Limb (tissue), 2 donors: ENCODE measurements at regions not wholly inside any gene's neighbourhood (a gene's known extent, or its start where the extent isn't known, plus 50 kb on each side); places are given as distances from the start of the nearest gene placed in this dataset.

Experiments
- DNase-seq, 2 donors: peaks; one replicate each; pipeline ENCODE4 v3.0.0-alpha.2; 2016; ENCODE audit errors: extremely low spot score in 2 of 2

- no peak for DNase-seq
These were observed 354.2 kb downstream of the FBXO15 start for GRCh38 chr18:73793386-73793785.

DNA sequence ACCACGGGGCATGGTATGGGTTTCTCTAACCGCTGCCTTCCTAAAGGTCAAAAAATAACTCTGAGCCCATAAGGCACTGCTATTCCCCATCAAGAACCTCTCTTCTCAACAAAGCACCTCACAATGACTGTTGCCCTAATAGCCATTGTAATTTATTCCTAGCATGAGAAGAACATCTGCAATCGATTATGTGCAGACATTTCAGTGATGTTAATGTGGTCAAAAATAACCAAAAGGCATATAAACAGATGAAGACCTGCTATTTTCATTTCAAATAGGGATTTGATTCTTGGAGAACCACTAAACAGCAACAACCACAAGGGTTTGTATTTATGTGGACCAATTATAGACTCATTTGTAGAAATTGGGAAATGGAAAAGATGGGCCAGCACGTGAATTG, 356.6 kb downstream of the FBXO15 start:
- DNase-seq: no peak

GRCh38 chr18:73790587-73790986, 357.0 kb downstream of the FBXO15 start:
- DNase-seq: no peak

DNA sequence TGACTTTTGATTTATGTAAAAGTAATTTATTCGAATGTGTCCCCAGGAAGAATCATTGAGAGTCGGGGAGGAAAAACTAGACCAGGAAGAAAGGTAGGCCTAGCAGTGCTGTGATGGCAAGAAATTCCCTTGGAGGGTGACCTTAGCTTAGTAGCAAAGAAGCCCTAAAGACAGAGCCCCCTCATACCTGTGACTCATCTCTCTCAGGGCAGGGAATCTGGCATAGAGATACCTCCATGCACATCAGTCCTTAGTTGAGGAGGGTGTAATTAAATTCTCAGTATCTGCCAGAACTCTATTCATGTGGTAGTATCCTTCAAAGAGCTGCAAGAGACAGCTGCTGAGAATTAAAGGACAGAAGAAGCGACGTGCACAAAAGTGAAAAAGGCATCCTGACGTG, 360.3 kb downstream of the FBXO15 start:
- no peak for DNase-seq

GRCh38 chr18:73785300-73785699, 362.3 kb downstream of the FBXO15 start:
- DNase-seq: no peak

DNA sequence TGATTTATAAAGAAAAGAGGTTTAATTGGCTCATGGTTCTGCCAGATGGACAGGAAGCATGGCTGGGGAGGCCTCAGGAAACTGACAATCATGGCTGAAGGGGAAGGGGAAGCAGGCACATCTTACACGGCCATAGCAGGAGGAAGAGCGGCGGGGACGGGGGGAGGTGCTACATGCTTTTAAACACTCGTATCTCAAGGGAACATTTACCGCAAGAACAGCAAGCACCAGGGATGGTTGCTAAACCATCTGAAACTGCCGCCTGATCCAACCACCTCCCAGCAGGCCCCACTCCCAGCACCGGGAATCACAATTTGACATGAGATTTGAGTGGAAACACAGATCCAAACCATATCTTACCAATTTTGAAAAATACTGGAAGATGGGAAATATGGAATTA, 362.8 kb downstream of the FBXO15 start:
- DNase-seq: no peak

DNA sequence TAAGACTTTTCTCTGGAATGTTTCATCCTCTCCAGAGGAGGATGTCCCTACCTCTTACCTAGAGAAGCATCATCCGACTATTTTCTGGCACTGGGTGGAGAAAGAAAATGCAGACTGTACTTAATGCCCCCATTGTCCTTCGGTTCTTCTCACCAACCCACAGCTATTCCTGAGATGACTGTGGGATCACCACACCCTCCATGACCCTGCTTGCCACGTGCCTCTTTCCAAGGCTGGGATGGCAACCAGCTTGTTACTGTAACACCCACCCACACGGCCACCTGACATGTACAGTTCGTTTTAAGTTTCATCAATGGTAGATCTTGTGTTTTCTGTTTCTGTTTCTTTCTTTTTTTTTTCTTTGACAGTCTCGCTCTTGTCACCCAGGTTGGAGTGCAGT, 365.2 kb downstream of the FBXO15 start:
- no peak for DNase-seq

GRCh38 chr18:73780218-73780617, 367.4 kb downstream of the FBXO15 start:
- DNase-seq: no peak

DNA sequence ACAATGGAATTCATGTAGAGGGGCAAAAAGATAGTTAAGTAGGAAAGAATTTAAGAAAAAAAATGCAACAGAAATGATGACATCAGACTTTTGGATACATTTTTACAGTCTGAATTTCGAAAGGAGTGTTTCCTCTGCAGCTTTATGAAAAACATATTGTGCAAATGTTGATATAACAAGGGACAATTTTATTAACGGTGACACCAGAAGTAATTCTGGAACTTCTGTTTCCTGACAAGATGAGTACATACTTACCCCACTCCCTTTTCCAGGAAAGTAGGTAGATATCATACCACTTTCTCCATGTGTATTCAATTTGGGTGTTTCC, 369.6 kb downstream of the FBXO15 start:
- DNase-seq: no peak

DNA sequence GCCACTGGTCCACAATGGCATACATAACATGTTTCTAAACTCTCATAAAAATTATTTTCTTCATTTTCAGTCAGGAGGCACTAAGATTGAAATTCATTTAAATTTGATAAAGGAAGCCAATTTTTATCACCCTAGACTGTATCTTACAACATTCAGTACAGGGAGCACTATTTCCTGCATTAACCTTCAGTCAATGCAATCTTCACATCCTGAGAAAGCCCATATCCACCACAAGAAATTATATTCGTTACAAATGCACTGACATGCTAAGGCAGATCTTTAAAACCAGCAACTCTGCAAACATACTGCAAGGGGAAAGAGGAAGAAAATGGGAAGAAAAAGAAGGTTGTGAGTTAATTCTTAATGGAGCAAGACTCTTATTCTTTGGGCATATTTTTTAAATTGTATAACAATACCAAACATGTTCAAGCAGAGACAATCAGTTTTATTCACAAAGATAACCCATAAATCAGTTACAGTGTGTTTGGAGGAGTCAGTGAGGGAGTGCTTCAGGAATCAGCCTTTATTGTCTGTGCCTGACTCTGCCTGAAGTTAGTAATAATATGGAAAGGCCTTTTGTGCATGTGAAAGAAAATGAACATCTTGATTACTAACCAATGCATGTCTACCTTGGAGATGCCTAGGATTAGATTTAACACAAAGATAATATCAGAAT, 370.1 kb downstream of the FBXO15 start:
- no peak for DNase-seq

GRCh38 chr18:73774811-73775509, 372.7 kb downstream of the FBXO15 start:
- peak; percentile 17 to 36 for DNase-seq

- no peak for DNase-seq
These were observed 379.6 kb downstream of the FBXO15 start for GRCh38 chr18:73768043-73768442.

GRCh38 chr18:73766910-73767515, 380.6 kb downstream of the FBXO15 start:
- no peak for DNase-seq

GRCh38 chr18:73758446-73758845, 389.2 kb downstream of the FBXO15 start:
- DNase-seq: no peak

DNA sequence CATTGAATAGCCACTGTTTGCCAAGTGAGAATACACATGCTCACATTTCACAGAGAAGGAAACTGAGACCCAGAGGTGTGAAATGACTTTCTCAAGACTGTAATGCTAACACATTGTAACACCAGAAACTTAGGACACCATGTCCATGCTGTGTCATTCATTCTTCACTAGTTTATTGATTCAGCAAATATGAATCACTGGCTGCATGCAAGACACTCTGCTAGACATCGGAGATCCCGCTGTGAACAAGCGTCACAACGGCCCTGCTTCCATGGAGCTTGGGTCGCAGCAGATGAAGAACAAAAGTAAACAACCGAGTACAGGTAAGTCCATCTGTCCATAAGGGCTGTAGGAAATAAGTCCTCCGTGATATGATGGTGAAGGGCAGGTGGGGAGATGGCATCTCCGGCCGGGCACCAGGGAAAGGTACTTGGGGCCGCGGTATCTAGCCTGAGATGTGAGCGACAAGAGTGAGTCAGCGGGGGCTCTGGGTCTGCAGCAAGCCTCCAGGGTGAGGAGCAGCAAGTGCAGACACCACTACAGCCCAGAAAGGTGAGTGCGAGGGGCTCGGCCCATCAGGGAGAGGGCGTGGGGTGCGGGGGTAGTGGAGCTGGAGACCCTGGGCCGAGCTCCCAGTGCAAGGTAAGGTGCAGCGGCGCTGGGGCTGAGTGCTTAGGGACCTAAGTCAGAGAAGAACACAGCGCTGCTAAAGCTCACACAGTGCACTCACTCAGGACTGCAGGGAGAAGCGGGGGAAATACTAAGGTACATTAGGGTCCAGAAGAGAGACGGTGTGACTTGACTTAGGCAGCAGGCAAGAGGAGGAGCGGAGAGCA, 391.2 kb downstream of the FBXO15 start:
- no peak for DNase-seq

DNA sequence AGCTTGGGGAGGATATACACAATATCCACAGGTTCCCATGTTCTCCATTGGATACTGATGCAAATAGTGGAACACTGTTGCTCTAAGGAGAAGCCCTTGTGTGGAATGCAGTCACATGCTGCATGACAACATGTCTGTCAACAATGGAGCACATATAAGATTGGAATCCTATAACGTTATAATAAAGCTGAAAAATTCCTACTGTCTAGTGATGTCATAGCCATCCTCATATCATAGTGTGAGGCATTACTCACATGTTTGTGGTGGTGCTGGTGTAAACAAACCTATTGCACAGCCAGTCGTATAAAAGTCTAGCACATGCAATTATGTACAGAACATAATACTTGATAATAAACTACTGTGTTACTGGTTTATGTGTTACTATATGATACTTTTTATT, 394.7 kb downstream of the FBXO15 start:
- no peak for DNase-seq

DNA sequence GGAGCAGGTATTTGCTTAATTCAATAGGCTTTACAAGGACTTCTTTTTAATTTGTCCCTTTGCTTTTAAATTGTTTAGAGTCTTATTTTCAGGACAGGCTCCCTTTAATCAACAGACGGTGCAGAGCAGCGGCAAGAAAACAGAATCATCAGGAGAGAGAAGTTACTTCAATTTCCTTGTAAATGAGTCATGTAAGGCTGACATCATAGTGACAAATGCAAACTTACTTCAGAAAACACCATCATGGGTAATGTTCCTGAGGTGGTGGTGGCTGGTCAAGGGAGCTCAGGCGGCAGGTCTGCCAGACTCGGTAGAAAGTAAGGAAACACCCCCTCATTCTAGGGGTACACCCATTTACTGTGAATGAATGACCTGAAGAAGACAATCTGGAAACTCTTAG, 395.1 kb downstream of the FBXO15 start:
- DNase-seq: no peak

- DNase-seq: no peak
These were observed 397.6 kb downstream of the FBXO15 start for GRCh38 chr18:73750052-73750451.

DNA sequence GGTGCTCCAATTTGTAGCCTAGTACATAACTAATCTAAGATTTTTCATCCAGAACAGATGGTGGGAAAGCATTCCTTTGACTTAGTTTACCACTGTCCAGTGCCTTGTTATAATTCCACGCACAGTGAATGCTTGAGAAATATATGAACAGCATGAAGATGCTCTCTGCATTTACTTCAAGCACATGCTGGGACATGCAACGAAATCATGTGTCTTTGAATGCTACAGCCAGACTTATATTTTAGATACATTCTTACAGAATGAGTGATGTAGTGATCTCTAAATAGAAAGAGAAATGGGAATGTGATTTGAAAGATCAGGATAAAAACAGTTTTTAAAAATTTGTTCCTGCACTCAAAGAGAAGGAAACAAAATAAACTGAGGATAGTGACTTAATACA, 398.3 kb downstream of the FBXO15 start:
- DNase-seq: no peak

DNA sequence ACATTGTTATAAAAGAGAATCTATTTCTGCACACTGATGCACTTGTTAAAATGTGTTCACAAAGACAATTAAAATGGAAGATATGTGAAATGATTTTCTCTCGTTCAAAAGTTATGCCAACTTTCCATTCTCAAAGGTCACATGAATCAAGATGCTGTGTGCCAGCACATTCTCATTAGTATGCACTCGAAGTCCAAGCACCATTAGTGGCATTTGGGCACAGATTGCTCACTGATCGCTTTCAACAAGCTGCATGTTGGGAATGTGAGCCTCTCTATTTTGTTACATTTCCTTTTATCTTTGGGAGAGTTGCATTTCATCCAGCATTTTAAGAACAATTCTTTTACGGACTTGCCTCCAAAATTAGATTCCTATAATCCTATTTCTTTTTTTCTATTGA, 398.9 kb downstream of the FBXO15 start:
- no peak for DNase-seq

DNA sequence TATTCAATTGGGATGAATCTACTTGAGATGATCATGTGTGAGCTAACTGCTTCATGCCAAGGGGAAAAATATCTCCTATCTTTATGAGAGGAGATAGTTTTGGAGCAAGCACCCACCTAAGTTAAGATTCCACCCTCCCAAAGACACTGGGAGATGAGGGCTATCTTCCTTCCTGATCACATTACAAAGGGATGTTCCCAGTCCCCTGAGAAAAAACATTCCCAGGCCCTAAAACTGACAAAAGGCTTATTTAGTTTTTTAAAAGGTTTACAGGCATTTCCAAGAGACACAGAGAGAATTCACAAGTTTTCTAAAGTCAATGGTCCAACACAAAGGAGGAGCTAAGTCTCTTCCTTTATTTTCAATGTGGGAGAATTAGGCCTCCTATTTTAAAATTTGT, 401.5 kb downstream of the FBXO15 start:
- no peak for DNase-seq

DNA sequence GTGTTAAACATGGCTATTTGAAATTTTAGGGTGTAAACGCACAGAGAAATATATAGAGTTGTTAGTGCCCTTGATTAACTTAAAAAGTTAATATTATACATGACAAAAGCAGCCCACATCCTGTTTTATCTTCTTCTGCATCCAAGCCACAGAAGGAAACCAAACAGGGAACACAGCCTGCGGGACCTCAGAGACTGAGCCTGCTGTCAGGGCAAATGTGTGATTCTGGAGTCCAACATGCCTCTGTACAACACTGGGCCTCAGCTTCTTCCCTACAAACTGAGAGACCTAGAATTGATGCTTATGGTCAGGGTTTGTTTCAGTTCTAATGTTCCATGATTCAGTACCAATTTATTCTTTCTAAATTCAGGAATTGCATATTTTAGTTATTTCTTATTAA, 404.7 kb downstream of the FBXO15 start:
- no peak for DNase-seq
